A673 (cell line): ENCODE measurements at regions not wholly inside any gene's neighbourhood (a gene's known extent, or its start where the extent isn't known, plus 50 kb on each side); places are given as distances from the start of the nearest gene placed in this dataset.

Source experiments
- BruUV-seq: library from RNA; stranded (reverse); fragments of 400-500 nt; replicated peaks from 2 replicates; lab custom pipeline; 2021; lab: Mats Ljungman, UMichigan
- CTCF ChIA-PET: fragments of 300-600 bp; sonication (Branson Sonifier 250); formaldehyde crosslinking; loops from one replicate; lab custom pipeline; 2022; ENCODE audit warnings: antibody characterized with exemption; lab: Charles Lee
- POLR2A ChIA-PET: fragments of 300-600 bp; sonication (Branson Sonifier 250); formaldehyde crosslinking; loops from one replicate; lab custom pipeline; 2022; ENCODE audit warnings: antibody characterized with exemption; ENCODE audit not compliant: low non-redundant PET; lab: Charles Lee
- DNase-seq: peaks from one replicate; pipeline ENCODE4 v3.0.0-alpha.2; 2015; ENCODE audit warnings: low spot score
- H3K27ac ChIP-seq: fragments of 200-600 bp; sonication (generic); 2 replicates; pipeline ENCODE4 v1.5.1; 2016; ENCODE audit warnings: mixed run types, low read depth, mild to moderate bottlenecking, mixed read lengths, antibody characterized with exemption, low read length; ENCODE audit not compliant: poor library complexity, severe bottlenecking
- H3K27me3 ChIP-seq: fragments of 200-600 bp; sonication (generic); replicated peaks from 2 replicates; pipeline ENCODE4 v1.6.1; 2017; ENCODE audit warnings: mixed run types, low read depth, mild to moderate bottlenecking, mixed read lengths, antibody characterized with exemption, low read length; ENCODE audit not compliant: insufficient read depth, poor library complexity
- H3K36me3 ChIP-seq: fragments of 200-600 bp; sonication (generic); 2 replicates; pipeline ENCODE4 v1.6.1; 2016; ENCODE audit warnings: mixed run types, mild to moderate bottlenecking, mixed read lengths, antibody characterized with exemption, low read length; ENCODE audit not compliant: insufficient read depth, poor library complexity, severe bottlenecking
- H3K4me1 ChIP-seq: fragments of 200-600 bp; sonication (generic); 2 replicates; pipeline ENCODE4 v1.6.1; 2017; ENCODE audit warnings: mixed run types, mild to moderate bottlenecking, mixed read lengths, antibody characterized with exemption, low read length; ENCODE audit not compliant: insufficient read depth, poor library complexity, severe bottlenecking
- H3K4me3 ChIP-seq: fragments of 200-600 bp; sonication (generic); 2 replicates; pipeline ENCODE4 v1.5.1; 2016; ENCODE audit warnings: low read depth, mixed run types, mild to moderate bottlenecking, mixed read lengths, low read length; ENCODE audit not compliant: poor library complexity, severe bottlenecking
- H3K9me3 ChIP-seq: fragments of 200-600 bp; sonication (generic); 2 replicates; pipeline ENCODE4 v1.6.1; 2016; ENCODE audit warnings: mixed run types, low read depth, mild to moderate bottlenecking, mixed read lengths, antibody characterized with exemption, low read length; ENCODE audit not compliant: poor library complexity, severe bottlenecking
- CTCF ChIP-seq: fragments of 300-800, 200-600 bp; sonication (generic); conservative IDR thresholded peaks from 2 replicates; pipeline ENCODE4 v1.5.1; 2017; ENCODE audit warnings: low read depth, mild to moderate bottlenecking, antibody characterized with exemption, low read length, moderate library complexity, mixed read lengths
- EZH2 ChIP-seq: fragments of 200-600 bp; sonication (generic); IDR thresholded peaks from 2 replicates; pipeline ENCODE4 v1.6.1; 2017; ENCODE audit warnings: borderline replicate concordance, low read depth, mild to moderate bottlenecking, mixed read lengths, antibody characterized with exemption, low read length; ENCODE audit not compliant: poor library complexity, severe bottlenecking
- intact Hi-C: fragments of 100-400 bp; cut with micrococcal nuclease; formaldehyde crosslinking; loops from one replicate; pipeline ENCODE4 v1.10.0; 2022; ENCODE audit not compliant: unreplicated experiment

GRCh38 chr1:221376286-221376685 lies 365.6 kb downstream of the DUSP10 start:
- H3K27me3 ChIP-seq, result no peaks in the 10 kb centered on the region
- ChIA-PET CTCF (no interaction called here), POLR2A (no interaction called here)
- H3K9me3 ChIP-seq, result no peaks in the 10 kb centered on the region
- DNase-seq, result no peak
- no peak for TF ChIP-seq EZH2
- intact Hi-C loops, result no loop called here
- H3K27ac ChIP-seq, result no peak overlapping the region
- no peaks in the 10 kb centered on the region for H3K36me3 ChIP-seq
- no peaks in the 10 kb centered on the region for H3K4me1 ChIP-seq
- BruUV-seq, result no TSS peak
- H3K4me3 ChIP-seq, result no peak overlapping the region

GRCh38 chr1:221381910-221382623 lies 359.8 kb downstream of the DUSP10 start:
- Histone ChIP-seq H3K4me3 (no peak overlapping the region), H3K27me3 (no peaks in the 10 kb centered on the region), H3K9me3 (no peaks in the 10 kb centered on the region), H3K36me3 (no peaks in the 10 kb centered on the region), H3K27ac (no peak overlapping the region), H3K4me1 (no peaks in the 10 kb centered on the region)
- CTCF ChIA-PET, result no interaction called here
- POLR2A ChIA-PET, result no interaction called here
- BruUV-seq, result no TSS peak
- no peak for TF ChIP-seq CTCF
- no peak for TF ChIP-seq EZH2
- DNase-seq, result no peak
- intact Hi-C loops, result no loop called here

- no peak overlapping the region for H3K4me3 ChIP-seq
- BruUV-seq, result no TSS peak
- H3K9me3 ChIP-seq, result no peaks in the 10 kb centered on the region
- no peaks in the 10 kb centered on the region for H3K27me3 ChIP-seq
- ChIA-PET POLR2A (no interaction called here), CTCF (no interaction called here)
- no peak overlapping the region for H3K27ac ChIP-seq
- DNase-seq, result no peak
- no peaks in the 10 kb centered on the region for H3K36me3 ChIP-seq
- no peaks in the 10 kb centered on the region for H3K4me1 ChIP-seq
- intact Hi-C loops, result no loop called here
- no peak for TF ChIP-seq CTCF
- no peak for TF ChIP-seq EZH2
Measured at GRCh38 chr1:221392453-221392852, 349.4 kb downstream of the DUSP10 start.
